NCI-H1105 (cell line): ENCODE measurements at regions not wholly inside any gene's neighbourhood (a gene's known extent, or its start where the extent isn't known, plus 50 kb on each side); places are given as distances from the start of the nearest gene placed in this dataset.
"Not testable (repeated sequence)": the region's sequence is repeated elsewhere in the genome, so short reads cannot be mapped to it uniquely, and the experiment has no call there.

ENCODE experiments used
- DNase-seq: peaks from one replicate; lab custom pipeline; 2025; lab: John Stamatoyannopoulos, UW

DNA sequence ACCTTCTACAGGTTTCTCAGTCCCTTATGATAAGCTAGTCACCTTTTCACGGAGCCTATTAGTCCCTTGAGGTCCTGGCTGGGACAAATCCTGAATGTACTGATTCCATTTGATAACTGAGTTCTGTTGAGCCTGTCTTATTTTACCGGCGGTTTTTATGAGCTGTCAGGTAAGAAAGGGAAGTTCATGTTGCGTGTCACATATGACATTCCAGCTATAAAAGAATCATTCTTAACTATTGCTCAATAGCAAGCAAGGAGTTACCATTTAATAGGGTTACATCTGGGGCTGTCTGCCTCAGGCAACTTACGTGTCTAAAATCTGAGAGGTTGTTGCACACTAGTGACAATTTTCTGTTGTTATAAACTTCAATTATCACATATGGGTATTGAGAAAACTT, 394.6 kb downstream of the TECRL start:
- no peak for DNase-seq

- DNase-seq: no peak
These were observed 407.9 kb downstream of the TECRL start for GRCh38 chr4:64001229-64001898.

- no peak for DNase-seq
These were observed 409.0 kb downstream of the TECRL start for GRCh38 chr4:64000241-64000640.

DNA sequence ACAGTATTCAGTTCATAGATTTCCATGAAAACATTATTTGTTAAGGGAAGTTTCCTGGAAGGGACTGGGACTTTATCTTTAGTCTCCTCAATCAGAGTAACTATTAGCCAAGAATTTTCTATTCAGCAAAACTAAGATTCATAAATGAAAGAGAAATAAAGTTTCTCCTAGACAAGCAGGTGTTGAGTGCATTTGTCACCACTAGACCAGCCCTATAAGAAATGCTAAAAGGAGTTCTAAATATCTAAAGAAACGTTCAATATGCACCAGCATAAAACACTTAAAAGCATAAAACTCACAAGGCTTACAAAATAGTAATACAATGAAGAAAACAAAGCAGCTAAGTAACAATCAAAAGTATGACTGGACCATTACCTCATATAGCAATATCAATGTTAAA, 423.0 kb downstream of the TECRL start:
- DNase-seq: no peak

DNA sequence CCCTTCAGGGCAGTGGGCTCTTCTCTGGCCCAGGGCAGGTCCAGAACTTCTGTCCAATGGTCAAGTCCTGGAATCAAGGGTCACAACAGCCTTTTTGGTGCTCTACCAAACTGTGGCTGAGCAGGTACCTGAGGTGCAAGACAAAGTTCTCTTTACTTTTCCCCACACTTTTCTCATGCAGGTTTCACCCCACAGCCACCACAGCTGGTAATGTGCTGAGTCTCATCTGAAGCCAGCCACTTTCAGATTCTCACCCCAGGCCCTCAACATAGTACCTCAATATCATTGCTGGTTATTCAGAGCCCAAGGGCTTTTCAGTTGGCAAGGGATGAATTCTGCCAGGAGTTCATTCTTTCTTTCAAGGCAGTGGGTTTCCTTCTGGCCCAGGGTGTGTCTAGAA, 426.0 kb downstream of the TECRL start:
- no peak for DNase-seq

DNA sequence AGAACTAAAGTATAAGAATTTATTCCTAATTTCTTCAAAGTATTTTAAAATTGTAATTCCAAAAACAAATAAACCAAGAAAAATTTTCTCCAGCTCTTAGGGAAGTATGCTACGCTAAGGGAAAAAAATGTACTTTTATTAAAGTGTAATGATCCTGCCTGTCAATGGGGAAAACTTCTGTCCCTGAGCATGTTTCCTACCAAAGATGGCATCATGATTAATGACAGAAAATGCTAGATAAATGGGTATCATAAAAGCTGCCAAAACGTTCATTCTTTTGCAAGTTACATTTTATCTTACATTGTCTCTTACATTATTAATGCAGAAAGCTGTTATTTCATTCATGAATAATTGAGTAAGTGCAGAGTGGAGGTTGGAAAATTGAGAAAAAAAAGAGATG, 443.4 kb downstream of the TECRL start:
- no peak for DNase-seq

DNA sequence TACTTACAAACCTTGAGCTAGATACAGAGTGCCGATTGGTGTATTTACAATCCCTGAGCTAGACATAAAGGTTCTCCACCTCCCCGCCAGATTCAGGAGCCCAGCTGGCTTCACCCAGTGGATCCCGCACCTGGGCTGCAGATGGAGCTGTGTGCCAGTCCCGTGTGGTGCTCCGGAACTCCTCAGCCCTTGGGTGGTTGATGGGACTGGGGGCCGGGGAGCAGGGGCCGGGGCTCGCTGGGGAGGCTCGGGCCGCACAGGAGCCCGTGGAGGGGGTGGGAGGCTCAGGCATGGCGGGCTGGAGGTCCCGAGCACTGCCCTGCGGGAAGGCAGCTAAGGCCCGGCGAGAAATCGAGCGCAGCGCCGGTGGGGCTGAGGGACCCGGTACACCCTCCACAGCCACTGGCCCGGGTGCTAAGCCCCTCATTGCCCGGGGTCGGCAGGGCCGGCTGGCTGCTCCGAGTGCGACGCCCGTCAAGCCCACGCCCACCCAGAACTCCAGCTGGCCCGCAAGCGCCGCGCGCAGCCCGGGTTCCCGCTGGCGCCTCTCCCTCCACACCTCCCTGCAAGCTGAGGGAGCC, 466.5 kb downstream of the TECRL start:
- not testable (repeated sequence) for DNase-seq

- no peak for DNase-seq
These were observed 471.3 kb downstream of the TECRL start for GRCh38 chr4:63937961-63938360.

DNA sequence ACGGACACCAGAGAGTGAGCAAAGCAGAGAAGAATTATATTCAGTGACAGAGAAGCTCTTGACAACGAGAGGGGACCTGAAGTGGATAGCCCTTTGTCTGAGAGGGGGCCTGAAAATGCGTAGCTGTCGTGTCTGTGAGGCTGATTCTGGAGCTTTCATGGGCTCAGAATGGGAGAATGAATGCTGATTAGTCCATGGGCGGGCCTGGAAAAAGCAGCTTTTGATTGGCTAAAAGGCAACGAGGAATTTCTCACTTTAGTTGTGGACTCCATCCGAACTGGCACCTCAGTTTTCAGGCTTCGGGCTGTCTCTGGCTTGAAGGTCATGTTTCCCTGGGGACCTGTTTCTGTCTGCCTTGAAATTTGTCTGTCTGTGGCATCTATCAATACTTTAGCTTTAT, 487.1 kb downstream of the TECRL start:
- DNase-seq: no peak

- DNase-seq: no peak
These were observed 487.7 kb downstream of the TECRL start for GRCh38 chr4:63921561-63921960.

- no peak for DNase-seq
These were observed 489.4 kb downstream of the TECRL start for GRCh38 chr4:63919636-63920365.

DNA sequence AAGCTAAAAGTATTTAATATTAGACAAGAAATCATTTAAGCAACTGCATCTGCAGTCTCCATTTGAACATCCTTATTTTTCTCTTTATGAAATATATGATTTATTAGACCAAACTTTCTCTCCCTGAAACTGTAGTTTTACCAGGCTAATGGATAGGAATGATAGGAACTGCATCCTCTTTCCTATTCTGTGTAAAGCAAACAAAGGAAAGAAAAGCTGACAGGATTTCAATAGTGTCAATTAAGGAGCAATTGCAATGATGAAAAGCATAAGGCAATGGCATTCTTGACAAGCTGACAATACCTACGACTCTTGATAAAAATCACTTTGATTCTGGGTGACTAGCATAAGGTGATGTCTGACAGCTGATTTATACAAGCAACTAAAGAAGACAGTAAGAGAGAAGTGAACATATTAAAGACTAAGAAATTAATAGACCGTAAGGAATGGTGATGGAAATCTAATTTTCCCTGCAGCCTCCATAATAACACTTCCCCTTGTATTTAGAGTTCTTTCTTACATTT, 502.5 kb downstream of the TECRL start:
- DNase-seq: no peak

DNA sequence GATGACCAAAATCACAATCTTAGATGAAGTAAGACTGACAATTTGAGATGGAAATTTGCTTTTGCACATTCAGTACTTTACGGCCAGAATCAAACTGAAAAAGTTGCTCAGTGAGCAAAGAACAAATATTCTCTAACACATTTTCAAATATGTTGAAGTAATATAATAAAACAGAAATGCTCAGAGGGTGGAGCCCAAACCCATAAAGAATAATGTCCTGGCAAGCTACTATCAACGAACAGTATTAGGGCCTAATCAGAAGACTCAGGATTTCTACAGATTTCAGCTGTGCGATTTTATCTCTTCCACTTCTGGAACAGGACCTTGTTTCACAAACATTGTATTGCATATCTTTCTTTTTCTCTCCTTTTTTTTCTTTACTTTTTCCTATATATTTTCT, 505.0 kb downstream of the TECRL start:
- no peak for DNase-seq

DNA sequence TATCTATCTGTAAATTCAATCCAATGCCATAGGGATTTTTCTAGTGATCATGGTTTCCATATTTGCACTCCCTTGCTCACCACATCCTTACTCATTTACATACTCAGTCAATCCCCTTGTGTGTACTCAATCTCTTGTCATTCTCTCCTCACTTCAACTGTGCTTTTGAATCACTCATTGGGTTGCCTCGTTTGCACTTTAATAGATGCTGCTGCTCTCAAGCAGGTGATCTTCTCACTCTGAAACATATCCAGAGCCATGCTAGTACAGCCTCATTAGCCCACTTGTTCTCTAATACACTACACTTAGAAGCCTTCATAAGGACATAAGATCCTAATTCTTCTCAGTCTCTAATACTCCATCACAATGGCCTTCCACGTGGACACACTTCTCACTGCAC, 507.9 kb downstream of the TECRL start:
- no peak for DNase-seq

GRCh38 chr4:63898961-63899360, 510.3 kb downstream of the TECRL start:
- DNase-seq: no peak

DNA sequence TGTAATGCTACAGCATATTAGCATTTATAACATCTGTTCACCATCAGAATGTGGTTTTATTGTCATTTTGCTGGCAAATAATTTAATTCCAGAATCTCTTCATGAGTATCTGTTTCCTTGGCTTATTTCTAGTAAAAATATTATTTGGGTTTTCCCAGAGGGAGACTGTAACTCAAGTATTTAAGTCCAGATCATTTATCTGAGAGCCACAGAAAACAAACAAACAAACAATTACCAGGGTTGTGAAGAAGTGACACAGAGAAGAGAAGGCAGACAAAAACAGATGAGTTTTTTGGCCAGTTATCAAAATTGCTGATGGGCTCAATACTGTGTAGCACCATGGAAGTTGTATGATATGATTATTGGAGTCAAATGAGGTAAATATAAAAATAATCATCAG, 515.1 kb downstream of the TECRL start:
- no peak for DNase-seq

DNA sequence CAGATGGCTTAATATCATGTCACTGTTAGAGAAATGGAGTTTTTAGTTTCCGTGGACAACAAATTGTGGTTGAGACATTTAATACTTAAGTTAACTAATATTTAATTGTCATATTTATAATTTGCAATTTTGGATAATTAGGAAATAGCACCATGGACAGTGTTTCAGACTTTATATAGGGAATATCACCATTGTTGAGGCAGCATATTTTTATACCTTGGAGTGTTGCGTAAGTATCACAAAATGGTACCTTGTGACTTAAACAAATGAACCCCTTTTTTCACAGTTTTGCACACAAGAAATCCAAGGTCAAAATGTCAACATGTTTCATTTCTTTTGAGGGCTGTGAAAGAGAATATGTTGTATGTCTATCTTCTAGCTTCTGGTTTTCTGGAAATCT, 539.9 kb downstream of the TECRL start:
- no peak for DNase-seq

DNA sequence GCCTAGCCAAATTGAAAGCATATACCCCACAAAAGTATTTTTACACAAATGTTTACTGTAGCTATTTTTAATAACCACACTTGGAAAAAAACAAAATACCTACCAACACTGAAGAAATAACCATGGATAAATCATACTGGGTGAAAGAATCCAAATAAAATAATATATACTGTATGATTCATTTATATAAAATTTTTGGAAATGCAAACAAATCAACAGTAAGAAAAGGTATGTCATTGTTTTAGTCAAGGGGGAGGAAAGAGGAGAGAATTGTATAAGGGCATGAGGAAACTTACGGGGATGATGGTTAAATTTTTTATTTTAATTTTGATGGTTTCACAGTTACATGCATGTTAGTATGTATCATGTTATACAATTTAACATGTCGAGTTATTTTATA, 557.8 kb downstream of the TECRL start:
- DNase-seq: no peak

- no peak for DNase-seq
These were observed 568.0 kb downstream of the TECRL start for GRCh38 chr4:63841266-63841665.

DNA sequence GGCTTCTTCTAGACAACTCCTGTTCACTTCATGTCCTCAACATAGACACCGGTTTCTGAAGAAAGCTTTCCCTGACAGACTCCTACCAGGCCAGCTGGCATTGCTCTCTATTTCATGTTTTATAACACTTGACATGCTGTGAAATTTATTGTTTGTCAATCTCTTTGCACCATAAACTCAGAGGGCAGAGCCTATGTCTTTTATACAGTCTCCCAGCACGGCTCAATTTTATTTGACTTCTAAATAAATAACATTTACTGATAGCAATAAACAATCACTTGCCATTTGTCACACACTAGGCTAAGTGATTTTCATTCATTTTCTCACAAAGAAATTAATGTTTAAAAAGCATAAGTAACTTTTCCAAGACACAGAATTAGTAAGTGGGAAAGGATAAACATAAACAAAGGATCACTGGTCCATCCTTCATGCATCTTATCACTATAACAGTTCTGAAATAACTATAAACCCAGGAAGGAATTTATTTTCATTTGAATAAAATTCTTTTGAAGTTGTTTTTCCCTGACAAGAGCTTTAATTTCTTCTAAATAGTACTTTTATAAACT, 577.6 kb downstream of the TECRL start:
- DNase-seq: no peak

DNA sequence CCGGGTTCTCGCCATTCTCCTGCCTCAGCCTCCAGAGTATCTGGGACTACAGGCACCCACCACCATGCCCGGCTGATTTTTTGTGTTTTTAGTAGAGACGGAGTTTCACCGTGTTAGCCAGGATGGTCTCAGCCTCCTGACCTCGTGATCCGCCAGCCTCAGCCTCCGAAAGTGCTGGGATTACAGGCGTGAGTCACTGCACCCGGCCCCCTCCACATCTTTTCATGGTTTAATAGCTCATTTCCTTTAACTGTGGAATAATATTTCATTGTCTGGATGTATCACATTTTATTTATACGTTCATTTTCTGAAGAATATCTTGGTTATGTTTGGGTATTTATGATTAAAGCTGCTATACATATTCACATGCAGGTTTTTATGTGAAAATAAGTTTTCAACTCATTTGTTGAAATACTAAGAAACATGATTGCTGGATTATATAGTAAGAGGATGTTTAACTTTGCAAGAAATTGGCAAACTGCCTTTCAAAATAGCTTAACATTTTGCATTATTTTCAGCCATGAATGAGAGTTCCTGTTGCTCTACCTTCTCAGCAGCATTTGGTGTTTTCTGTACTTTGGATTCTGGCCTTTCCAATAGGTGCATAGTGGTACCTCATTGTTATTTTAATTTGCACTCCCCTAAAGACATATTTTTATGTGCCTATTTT, 591.9 kb downstream of the TECRL start:
- DNase-seq: no peak

DNA sequence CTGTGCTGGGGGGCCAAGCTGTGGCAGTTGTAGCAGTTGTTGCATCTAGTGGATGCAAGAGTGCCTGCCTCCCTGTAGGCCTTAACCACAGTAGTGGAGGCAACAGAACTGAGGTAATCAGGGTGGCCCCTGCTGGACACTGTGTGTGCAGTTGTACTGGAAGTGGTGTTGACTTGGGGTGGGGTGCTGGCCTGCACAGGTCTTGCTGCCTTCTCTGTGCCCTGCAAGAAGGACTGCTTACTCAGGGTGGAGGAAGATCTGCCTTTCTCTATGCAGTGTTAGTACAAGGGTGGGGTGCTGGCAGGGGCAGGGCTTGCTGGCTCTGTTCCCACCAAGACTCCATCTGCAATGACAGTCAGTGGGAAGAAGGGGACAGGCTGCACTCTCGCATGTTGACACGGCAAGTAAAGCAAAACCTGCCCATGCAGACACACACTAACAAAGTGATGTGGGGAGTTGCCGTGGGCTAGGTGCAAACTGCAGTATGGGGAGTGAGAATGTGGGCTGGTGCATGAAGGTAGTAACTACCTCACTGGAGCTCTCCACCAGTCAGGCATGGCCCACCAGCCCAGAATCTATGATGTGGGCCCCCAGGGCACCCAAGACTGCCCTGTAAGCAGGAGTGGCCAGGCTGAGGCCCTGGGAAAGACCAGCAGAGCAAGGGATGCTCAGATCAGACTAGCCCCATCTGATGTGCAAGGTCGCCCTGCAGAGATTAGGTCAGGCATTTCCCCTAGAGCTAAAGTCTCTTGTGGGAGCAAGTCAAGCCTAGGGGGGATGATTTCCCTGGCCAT, 594.9 kb downstream of the TECRL start:
- no peak for DNase-seq
